Anterior cingulate cortex (tissue), 58 donors: ENCODE measurements at regions not wholly inside any gene's neighbourhood (a gene's known extent, or its start where the extent isn't known, plus 50 kb on each side); places are given as distances from the start of the nearest gene placed in this dataset.

ENCODE experiments used
- DNase-seq, 58 donors: peaks; one replicate each; lab custom pipeline; 2025; lab: John Stamatoyannopoulos, UW

GRCh38 chr17:65279456-65279855 lies 142.3 kb downstream of the RGS9 start:
- DNase-seq = no peak

- no peak for DNase-seq
Measured at GRCh38 chr17:65278820-65279184, 141.6 kb downstream of the RGS9 start.

GRCh38 chr17:65278050-65278819 lies 141.1 kb downstream of the RGS9 start:
- DNase-seq = peak in 20 of 58 donors; percentile 0 to 27 (median 6)

DNA sequence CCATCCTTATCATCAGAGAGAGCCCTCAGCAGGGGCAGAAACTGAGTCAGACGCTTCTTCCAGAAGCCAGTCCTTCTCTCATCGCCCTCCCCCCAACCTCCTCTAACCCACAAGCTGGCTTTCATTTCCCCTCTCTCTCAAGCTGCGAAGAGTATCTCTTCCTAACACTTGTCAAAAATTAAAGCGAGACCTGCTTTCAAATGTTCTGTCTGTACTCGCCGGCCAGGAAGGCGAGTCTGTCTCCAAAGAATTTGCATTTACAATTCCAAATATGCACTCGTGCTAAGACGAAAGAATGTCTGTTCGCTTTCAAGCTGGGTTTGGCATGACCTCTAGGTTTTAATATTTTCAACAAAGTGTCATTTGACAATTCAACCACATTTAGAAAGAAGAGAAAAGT lies 140.4 kb downstream of the RGS9 start:
- DNase-seq = no peak
